Suprapubic skin (tissue), 3 donors: ENCODE measurements at regions not wholly inside any gene's neighbourhood (a gene's known extent, or its start where the extent isn't known, plus 50 kb on each side); places are given as distances from the start of the nearest gene placed in this dataset.
"Not testable (repeated sequence)": the region's sequence is repeated elsewhere in the genome, so short reads cannot be mapped to it uniquely, and the experiment has no call there.

Experiments used
- CTCF ChIP-seq, 2 donors: fragments of 200-600 bp in 1 of 2; fragments of 450-650 bp in 1 of 2; sonication (generic) in 1 of 2; IDR thresholded peaks; one replicate each; pipeline ENCODE4 v1.5.1; 2016 to 2019; ENCODE audit warnings: antibody characterized with exemption in 2 of 2, mild to moderate bottlenecking in 1 of 2, moderate library complexity in 1 of 2
- POLR2A ChIP-seq, 2 donors: fragments of 450-650 bp; IDR thresholded peaks; one replicate each; pipeline ENCODE4 v1.6.1; 2017; ENCODE audit warnings: antibody characterized with exemption in 2 of 2, mild to moderate bottlenecking in 2 of 2, moderate library complexity in 2 of 2

GRCh38 chr7:39762881-39763280 lies 139.5 kb downstream of the RALA start:
- not testable (repeated sequence) for TF ChIP-seq CTCF, POLR2A (IDR thresholded peaks at IDR 0.05)
